ENCODE measurements at regions not wholly inside any gene's neighbourhood (a gene's known extent, or its start where the extent isn't known, plus 50 kb on each side); places are given as distances from the start of the nearest gene placed in this dataset.
"Not testable (repeated sequence)": the region's sequence is repeated elsewhere in the genome, so short reads cannot be mapped to it uniquely, and the experiment has no call there.

- no peak for DNase-seq (ENCODE audit: low read depth)
Measured at GRCh38 chr20:41719151-41719550, 101.0 kb upstream of the CHD6 start.

GRCh38 chr20:41717483-41717882, 99.3 kb upstream of the CHD6 start:
- no peak for DNase-seq (ENCODE audit: low read depth)

- DNase-seq (ENCODE audit: low read depth), result no peak
Measured at GRCh38 chr20:41716911-41717310, 98.7 kb upstream of the CHD6 start.

- no peak for DNase-seq (ENCODE audit: low read depth)
Measured at GRCh38 chr20:41716436-41716835, 98.3 kb upstream of the CHD6 start.

- no peak for DNase-seq (ENCODE audit: low read depth)
Measured at GRCh38 chr20:41715526-41715925, 97.3 kb upstream of the CHD6 start.

GRCh38 chr20:41714030-41714429, 95.9 kb upstream of the CHD6 start:
- DNase-seq (ENCODE audit: low read depth), result no peak

- no peak for DNase-seq (ENCODE audit: low read depth)
Measured at GRCh38 chr20:41704896-41705295, 86.7 kb upstream of the CHD6 start.

- DNase-seq (ENCODE audit: low read depth), result no peak
Measured at GRCh38 chr20:41702647-41703046, 84.5 kb upstream of the CHD6 start.

GRCh38 chr20:41701588-41702348, 83.6 kb upstream of the CHD6 start:
- peak; percentile 31 for DNase-seq (ENCODE audit: low read depth)

- DNase-seq (ENCODE audit: low read depth), result not testable (repeated sequence)
Measured at GRCh38 chr20:41699673-41700072, 81.5 kb upstream of the CHD6 start.

GRCh38 chr20:41697861-41698559, 79.8 kb upstream of the CHD6 start:
- no peak for DNase-seq (ENCODE audit: low read depth)

- DNase-seq (ENCODE audit: low read depth), result no peak
Measured at GRCh38 chr20:41696428-41696827, 78.3 kb upstream of the CHD6 start.

- DNase-seq (ENCODE audit: low read depth), result no peak
Measured at GRCh38 chr20:41694796-41695195, 76.6 kb upstream of the CHD6 start.

GRCh38 chr20:41693136-41693979, 75.2 kb upstream of the CHD6 start:
- DNase-seq (ENCODE audit: low read depth), result peak; percentile 65

GRCh38 chr20:41692479-41693135, 74.4 kb upstream of the CHD6 start:
- no peak for DNase-seq (ENCODE audit: low read depth)

GRCh38 chr20:41691443-41691842, 73.3 kb upstream of the CHD6 start:
- no peak for DNase-seq (ENCODE audit: low read depth)

- DNase-seq (ENCODE audit: low read depth), result no peak
Measured at GRCh38 chr20:41690702-41691101, 72.5 kb upstream of the CHD6 start.

- no peak for DNase-seq (ENCODE audit: low read depth)
Measured at GRCh38 chr20:41686961-41687360, 68.8 kb upstream of the CHD6 start.

- not testable (repeated sequence) for DNase-seq (ENCODE audit: low read depth)
Measured at GRCh38 chr20:41685145-41685544, 67.0 kb upstream of the CHD6 start.

- DNase-seq (ENCODE audit: low read depth), result no peak
Measured at GRCh38 chr20:41678799-41679198, 60.6 kb upstream of the CHD6 start.

GRCh38 chr20:41672282-41672681, 54.1 kb upstream of the CHD6 start:
- DNase-seq (ENCODE audit: low read depth), result no peak

- no peak for DNase-seq (ENCODE audit: low read depth)
Measured at GRCh38 chr20:41671143-41671542, 53.0 kb upstream of the CHD6 start.
